Thyroid gland (tissue), 4 donors: ENCODE measurements at regions not wholly inside any gene's neighbourhood (a gene's known extent, or its start where the extent isn't known, plus 50 kb on each side); places are given as distances from the start of the nearest gene placed in this dataset.

Source experiments
- DNase-seq, 2 donors: peaks; one replicate each; pipeline ENCODE4 v3.0.0-alpha.2; 2019
- H3K27ac ChIP-seq, 3 donors: fragments of 200-600 bp; sonication (generic); 1 replicate in 2 of 3; 2 replicates in 1 of 3; pipeline ENCODE4 v1.5.1; 2016 to 2019; ENCODE audit warnings: mild to moderate bottlenecking in 1 of 3, moderate library complexity in 1 of 3
- H3K27me3 ChIP-seq: fragments of 200-600 bp; sonication (generic); one replicate; pipeline ENCODE4 v1.5.1; 2019
- H3K36me3 ChIP-seq, 2 donors: fragments of 200-600 bp; sonication (generic); one replicate each; pipeline ENCODE4 v1.5.1; 2016 to 2019
- H3K4me1 ChIP-seq, 2 donors: fragments of 200-600 bp; sonication (generic); one replicate each; pipeline ENCODE4 v1.5.1; 2017 to 2019
- H3K4me3 ChIP-seq, 3 donors: fragments of 200-600 bp; sonication (generic); replicated peaks in 1 of 3; 1 replicate in 2 of 3; 2 replicates in 1 of 3; pipeline ENCODE4 v1.5.1; 2016; ENCODE audit warnings: mild to moderate bottlenecking in 1 of 3
- H3K9me3 ChIP-seq: fragments of 200-600 bp; sonication (generic); one replicate; pipeline ENCODE4 v1.5.1; 2017
- CTCF ChIP-seq, 6 experiments: fragments of 200-600 bp in 3 of 6; fragments of 450-650 bp in 3 of 6; sonication (generic) in 3 of 6; IDR thresholded peaks; one replicate each; pipeline ENCODE4 v1.5.1; 2016 to 2019; ENCODE audit warnings: antibody characterized with exemption in 6 of 6, mild to moderate bottlenecking in 2 of 6, inconsistent platforms in 1 of 6, moderate library complexity in 1 of 6
- POLR2A ChIP-seq, 2 donors: fragments of 450-650 bp; IDR thresholded peaks; one replicate each; pipeline ENCODE4 v1.6.1; 2017; ENCODE audit warnings: antibody characterized with exemption in 2 of 2, mild to moderate bottlenecking in 2 of 2, moderate library complexity in 1 of 2
- WGBS, 2 donors: methylation state at CpG; one replicate each; pipeline ENCODE4 v1.1.5; 2017; 5-methylcytosine and 5-hydroxymethylcytosine counted together
- intact Hi-C: fragments of 100-400 bp; cut with DNase I; formaldehyde crosslinking; loops from one replicate; pipeline ENCODE4 v1.15.1; 2023

DNA sequence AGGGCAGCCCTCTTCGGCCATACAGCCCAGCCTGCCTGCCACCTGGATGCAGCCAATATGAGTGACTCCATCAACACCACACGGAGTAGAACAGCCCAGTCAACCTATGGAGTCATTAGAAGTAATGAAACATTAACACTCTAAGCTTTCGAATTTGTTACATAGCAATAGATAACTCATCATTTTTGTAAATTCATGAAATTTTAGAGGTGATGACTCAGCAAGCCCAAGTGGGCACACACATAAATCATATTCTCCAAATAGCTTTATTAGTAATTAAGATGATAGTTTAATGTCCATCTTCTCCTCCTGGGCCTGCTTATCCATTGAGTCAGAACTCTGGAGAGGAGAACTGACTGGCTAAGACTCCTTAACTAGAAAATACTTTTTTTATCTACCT is 335.0 kb upstream of the KCNH8 start:
- Histone ChIP-seq H3K27ac (no peak overlapping the region), H3K27me3 (no peaks in the 10 kb centered on the region), H3K4me1 (no peaks in the 10 kb centered on the region), H3K9me3 (no peaks in the 10 kb centered on the region), H3K4me3 (no peak overlapping the region), H3K36me3 (no peaks in the 10 kb centered on the region)
- no peak for DNase-seq
- TF ChIP-seq POLR2A (IDR thresholded peaks at IDR 0.05) = no peak
- intact Hi-C loops = no loop called here
- 89 to 94% methylated on average over 3 of the region's 3 CpGs for WGBS, 2 donors

DNA sequence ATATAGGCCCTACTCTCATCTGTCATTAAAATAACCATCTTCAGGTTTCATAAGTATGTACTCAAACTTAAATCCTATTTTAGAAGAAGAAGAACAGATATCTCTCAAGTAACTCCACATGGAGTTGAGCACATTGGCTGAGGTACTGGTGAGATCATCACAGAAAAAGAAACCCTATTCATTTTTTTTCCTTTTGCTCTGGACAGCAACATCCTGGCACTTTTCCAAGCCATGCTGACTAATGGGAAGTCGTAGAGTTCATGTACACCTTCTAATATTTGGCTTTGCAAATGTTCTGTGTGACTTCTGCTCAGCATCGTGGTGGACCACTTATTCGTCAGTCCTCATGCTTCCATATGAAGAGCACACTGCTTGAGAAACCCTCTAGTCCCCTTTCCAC is 336.0 kb upstream of the KCNH8 start:
- Histone ChIP-seq H3K4me3 (no peak overlapping the region), H3K36me3 (no peaks in the 10 kb centered on the region), H3K27ac (no peak overlapping the region), H3K9me3 (no peaks in the 10 kb centered on the region), H3K4me1 (no peaks in the 10 kb centered on the region), H3K27me3 (no peaks in the 10 kb centered on the region)
- TF ChIP-seq POLR2A (IDR thresholded peaks at IDR 0.05) = no peak
- no peak for TF ChIP-seq CTCF (IDR thresholded peaks at IDR 0.05)
- WGBS, 2 donors = 59 to 66% methylated on average over 3 of the region's 3 CpGs
- intact Hi-C loops = no loop called here
- DNase-seq = no peak

DNA sequence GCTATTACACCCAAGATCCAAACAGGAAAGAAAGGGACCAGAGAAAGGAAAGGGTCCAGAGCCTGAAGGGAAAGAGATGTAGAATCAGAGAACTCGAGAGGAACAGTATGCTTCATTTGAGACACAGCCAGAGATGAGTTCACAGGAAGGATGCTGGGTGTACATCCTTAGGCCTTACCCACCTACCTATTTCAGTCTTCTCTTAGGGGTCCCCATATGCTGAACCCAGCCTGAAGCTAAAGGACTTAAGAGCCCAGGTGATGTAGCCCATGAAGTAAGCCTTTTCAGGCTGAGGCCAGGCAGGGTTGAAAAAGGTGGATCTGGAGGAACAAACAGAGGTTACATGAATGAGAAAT is 338.0 kb upstream of the KCNH8 start:
- intact Hi-C loops = no loop called here
- 71 to 81% methylated on average over 1 of the region's 1 CpG for WGBS, 2 donors

GRCh38 chr3:18809640-18810305 is 338.5 kb upstream of the KCNH8 start:
- Histone ChIP-seq H3K27ac (no peak overlapping the region), H3K4me1 (no peaks in the 10 kb centered on the region), H3K4me3 (no peak overlapping the region), H3K36me3 (no peaks in the 10 kb centered on the region), H3K27me3 (no peaks in the 10 kb centered on the region), H3K9me3 (no peaks in the 10 kb centered on the region)
- intact Hi-C loops = no loop called here
- WGBS, 2 donors = 78 to 84% methylated on average over 3 of the region's 3 CpGs
- no peak for DNase-seq
- TF ChIP-seq POLR2A (IDR thresholded peaks at IDR 0.05) (no peak), CTCF (IDR thresholded peaks at IDR 0.05) (no peak)

More for the DNA sequence above, 338.0 kb upstream of the KCNH8 start:
- H3K27ac ChIP-seq = no peak overlapping the region
- no peak for TF ChIP-seq POLR2A (IDR thresholded peaks at IDR 0.05)
- no peak for TF ChIP-seq CTCF (IDR thresholded peaks at IDR 0.05)
- no peaks in the 10 kb centered on the region for H3K9me3 ChIP-seq
- H3K4me3 ChIP-seq = no peak overlapping the region
- H3K36me3 ChIP-seq = no peaks in the 10 kb centered on the region
- H3K27me3 ChIP-seq = no peaks in the 10 kb centered on the region
- H3K4me1 ChIP-seq = no peaks in the 10 kb centered on the region
- no peak for DNase-seq

DNA sequence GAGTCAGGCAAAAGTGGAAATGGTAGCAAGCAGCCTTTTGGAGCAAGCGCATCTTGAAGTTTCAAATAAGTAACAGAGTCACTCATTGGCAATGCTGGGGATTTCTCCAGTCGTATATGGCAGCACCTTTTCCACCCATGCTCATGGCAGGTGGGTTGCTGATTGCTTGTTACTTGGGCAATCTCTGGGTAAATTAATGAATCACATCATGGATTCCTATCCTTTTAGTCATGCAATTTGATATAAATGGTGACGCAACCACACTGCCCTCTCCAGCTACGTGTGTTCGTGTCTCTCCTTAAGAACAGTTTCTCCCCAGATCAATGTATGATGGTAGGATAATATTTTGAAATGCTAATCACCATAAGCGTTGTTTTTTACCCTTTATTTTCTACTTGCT is 339.9 kb upstream of the KCNH8 start:
- TF ChIP-seq CTCF (IDR thresholded peaks at IDR 0.05) = no peak
- TF ChIP-seq POLR2A (IDR thresholded peaks at IDR 0.05) = no peak
- no peaks in the 10 kb centered on the region for H3K9me3 ChIP-seq
- intact Hi-C loops = no loop called here
- no peak overlapping the region for H3K4me3 ChIP-seq
- no peaks in the 10 kb centered on the region for H3K36me3 ChIP-seq
- H3K27me3 ChIP-seq = no peaks in the 10 kb centered on the region
- no peak overlapping the region for H3K27ac ChIP-seq
- DNase-seq = no peak
- no peaks in the 10 kb centered on the region for H3K4me1 ChIP-seq
- WGBS, 2 donors = 90 to 94% methylated on average over 6 of the region's 6 CpGs

DNA sequence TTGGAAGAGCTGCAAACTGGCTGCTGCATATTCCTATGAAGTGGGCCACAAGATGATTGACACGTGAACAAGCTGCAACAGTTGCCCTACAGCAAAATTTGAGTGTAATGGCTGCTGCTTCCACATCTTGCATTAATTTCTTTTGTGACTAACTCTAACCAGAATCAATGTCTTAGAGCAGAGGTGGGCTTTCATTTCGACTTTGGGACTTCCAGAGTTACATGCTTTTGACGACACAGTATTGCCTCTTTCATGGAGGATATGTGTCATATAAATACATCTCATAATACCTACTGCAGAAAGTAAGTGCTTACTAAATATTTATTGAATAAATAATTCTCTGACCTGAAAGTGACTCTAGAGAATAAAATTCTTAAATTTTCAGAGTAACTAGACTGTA is 340.7 kb upstream of the KCNH8 start:
- Histone ChIP-seq H3K27ac (no peak overlapping the region), H3K36me3 (no peaks in the 10 kb centered on the region), H3K4me3 (no peak overlapping the region), H3K27me3 (no peaks in the 10 kb centered on the region), H3K9me3 (no peaks in the 10 kb centered on the region), H3K4me1 (no peaks in the 10 kb centered on the region)
- intact Hi-C loops = no loop called here
- no peak for DNase-seq
- WGBS, 2 donors = 66 to 81% methylated on average over 3 of the region's 3 CpGs
- TF ChIP-seq CTCF (IDR thresholded peaks at IDR 0.05) (no peak), POLR2A (IDR thresholded peaks at IDR 0.05) (no peak)
